HFFc6 (cell line): ENCODE measurements at regions not wholly inside any gene's neighbourhood (a gene's known extent, or its start where the extent isn't known, plus 50 kb on each side); places are given as distances from the start of the nearest gene placed in this dataset.

Source experiments
- DNase-seq: peaks from one replicate; pipeline ENCODE4 v3.0.0-alpha.2; 2018
- H3K27ac Mint-ChIP-seq: 2 replicates; pipeline ENCODE4 v1.8.0; 2020; ENCODE audit warnings: mild to moderate bottlenecking, mixed read lengths
- H3K27me3 Mint-ChIP-seq: 2 replicates; pipeline ENCODE4 v1.8.0; 2021; ENCODE audit warnings: mild to moderate bottlenecking, moderate library complexity, mixed read lengths; ENCODE audit not compliant: insufficient read depth
- H3K36me3 Mint-ChIP-seq: 2 replicates; pipeline ENCODE4 v1.8.0; 2021; ENCODE audit warnings: low read depth, mixed read lengths
- H3K4me1 Mint-ChIP-seq: 2 replicates; pipeline ENCODE4 v1.8.0; 2020; ENCODE audit warnings: low read depth, mixed read lengths
- H3K4me3 Mint-ChIP-seq: 2 replicates; pipeline ENCODE4 v1.8.0; 2020; ENCODE audit warnings: mild to moderate bottlenecking, moderate library complexity, mixed read lengths
- H3K9me3 Mint-ChIP-seq: 2 replicates; pipeline ENCODE4 v1.8.0; 2020; ENCODE audit warnings: mild to moderate bottlenecking, mixed read lengths
- TF ChIP-seq, protein P1 (sequence below): fragments of 200-600 bp; sonication (generic); IDR thresholded peaks from 2 replicates; pipeline ENCODE4 v1.5.0; 2021; ENCODE audit warnings: antibody characterized with exemption, mild to moderate bottlenecking

DNA sequence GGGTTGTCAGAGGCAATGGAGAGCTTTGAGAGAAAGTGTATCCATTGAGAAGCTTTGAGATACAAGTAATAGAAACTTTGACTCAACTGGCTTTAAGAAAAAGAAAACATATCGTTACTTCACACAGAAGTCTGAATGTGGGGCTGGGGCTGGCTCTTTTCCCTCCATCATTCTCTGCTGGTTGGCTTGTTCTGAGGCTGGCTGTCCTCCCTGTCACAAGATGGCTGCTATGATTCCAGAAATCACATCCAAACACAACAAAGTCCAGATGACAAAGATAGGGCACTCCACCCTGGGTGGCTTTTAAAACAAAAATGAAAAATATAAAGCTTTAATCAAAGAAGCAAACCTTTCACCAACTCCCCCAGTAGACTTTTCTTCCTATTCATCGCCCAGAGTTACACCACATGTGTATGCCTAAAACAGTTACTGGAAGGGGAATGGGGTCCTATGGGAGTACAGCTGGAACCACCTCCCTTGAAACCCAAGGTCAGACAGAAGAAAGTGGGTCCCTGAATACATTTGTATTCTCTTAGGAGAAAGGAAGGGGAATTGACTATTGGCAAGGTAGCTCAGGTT is 284.3 kb downstream of the GAS1 start:
- Mint-ChIP-seq H3K27me3 (peaks cover 3% of the 10 kb centered on the region), H3K36me3 (no peaks in the 10 kb centered on the region), H3K27ac (no peak overlapping the region), H3K4me3 (no peak overlapping the region), H3K9me3 (no peaks in the 10 kb centered on the region), H3K4me1 (peaks cover 20% of the 10 kb centered on the region)
- no peak for DNase-seq
- TF ChIP-seq, protein P1, sequence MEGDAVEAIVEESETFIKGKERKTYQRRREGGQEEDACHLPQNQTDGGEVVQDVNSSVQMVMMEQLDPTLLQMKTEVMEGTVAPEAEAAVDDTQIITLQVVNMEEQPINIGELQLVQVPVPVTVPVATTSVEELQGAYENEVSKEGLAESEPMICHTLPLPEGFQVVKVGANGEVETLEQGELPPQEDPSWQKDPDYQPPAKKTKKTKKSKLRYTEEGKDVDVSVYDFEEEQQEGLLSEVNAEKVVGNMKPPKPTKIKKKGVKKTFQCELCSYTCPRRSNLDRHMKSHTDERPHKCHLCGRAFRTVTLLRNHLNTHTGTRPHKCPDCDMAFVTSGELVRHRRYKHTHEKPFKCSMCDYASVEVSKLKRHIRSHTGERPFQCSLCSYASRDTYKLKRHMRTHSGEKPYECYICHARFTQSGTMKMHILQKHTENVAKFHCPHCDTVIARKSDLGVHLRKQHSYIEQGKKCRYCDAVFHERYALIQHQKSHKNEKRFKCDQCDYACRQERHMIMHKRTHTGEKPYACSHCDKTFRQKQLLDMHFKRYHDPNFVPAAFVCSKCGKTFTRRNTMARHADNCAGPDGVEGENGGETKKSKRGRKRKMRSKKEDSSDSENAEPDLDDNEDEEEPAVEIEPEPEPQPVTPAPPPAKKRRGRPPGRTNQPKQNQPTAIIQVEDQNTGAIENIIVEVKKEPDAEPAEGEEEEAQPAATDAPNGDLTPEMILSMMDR = no peak

DNA sequence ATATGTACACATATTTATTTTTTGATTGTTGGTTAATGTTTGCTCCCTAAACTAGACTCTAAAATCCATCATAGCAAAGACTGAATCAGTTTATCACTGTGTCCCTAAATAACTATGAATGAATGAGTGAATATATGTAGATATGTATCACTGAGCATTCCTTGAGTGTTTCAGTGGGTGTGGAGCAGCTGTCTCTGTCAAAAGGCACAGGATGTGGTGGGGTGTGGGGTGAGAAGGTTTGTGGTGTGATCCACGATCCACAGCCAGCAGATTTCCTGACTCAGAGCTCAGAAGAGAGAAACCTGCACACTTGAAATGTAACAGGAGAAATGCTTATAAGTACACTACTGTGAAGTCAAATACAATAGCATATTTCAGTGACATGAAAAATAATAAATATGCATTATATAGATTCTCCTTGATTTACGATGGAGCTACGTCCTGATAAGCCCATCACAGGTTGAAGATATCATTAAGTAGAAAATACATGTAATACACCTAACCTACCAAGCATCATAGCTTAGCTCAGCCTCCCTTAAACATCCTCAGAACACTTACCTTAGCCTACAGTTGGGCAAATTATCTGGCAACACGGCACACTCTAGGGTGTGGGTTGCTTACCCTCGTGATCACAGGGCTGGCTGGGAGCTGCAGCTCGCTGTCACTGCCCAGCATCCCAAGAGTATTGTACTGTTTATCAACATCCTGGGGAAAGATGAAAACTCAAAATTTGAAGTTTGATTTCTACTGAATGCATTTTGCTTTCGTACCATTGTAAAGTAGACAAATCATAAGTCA is 287.0 kb downstream of the GAS1 start:
- H3K4me1 Mint-ChIP-seq = peaks cover 16% of the 10 kb centered on the region
- H3K36me3 Mint-ChIP-seq = no peaks in the 10 kb centered on the region
- H3K9me3 Mint-ChIP-seq = no peaks in the 10 kb centered on the region
- peak; percentile 81 for DNase-seq
- TF ChIP-seq, protein P1 = no peak
- H3K27ac Mint-ChIP-seq = peak overlapping the region; percentile 54; the same call in 1 of the 2 replicates
- H3K4me3 Mint-ChIP-seq = no peak overlapping the region
- H3K27me3 Mint-ChIP-seq = peaks cover 2% of the 10 kb centered on the region; the same call in 1 of the 2 replicates

DNA sequence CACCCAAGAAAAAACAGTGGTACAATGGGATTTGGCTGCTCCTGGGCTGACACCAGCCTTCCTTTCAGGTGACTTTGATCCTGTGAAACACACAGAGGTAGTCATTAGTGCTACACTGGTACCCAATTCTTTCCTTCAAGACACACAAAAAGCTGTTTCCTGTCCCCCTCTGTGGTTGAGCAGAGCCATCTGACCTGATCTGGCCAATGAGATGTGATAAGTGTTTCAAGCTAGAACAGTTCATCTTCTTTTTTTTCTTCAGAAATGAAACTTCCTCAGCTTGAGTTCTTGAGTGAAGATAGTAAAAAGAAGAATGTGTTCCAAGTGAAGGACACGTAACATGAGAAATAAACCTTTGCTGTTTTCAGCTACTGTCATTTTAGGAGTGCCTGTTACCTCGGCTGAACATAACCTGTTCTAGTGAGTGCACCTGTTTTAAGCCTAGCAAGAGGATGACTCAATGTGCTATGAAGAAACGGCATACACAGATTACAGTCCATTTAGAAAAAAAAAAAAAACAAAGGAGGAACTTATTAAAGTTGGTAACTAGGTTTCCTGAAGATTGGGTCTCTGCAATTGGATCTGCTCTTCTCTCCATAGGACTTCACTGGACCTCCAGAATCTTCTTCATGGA is 287.8 kb downstream of the GAS1 start:
- H3K4me3 Mint-ChIP-seq = no peak overlapping the region
- TF ChIP-seq, protein P1 = no peak
- peak overlapping the region; percentile 17; the same call in 1 of the 2 replicates for H3K27ac Mint-ChIP-seq
- H3K36me3 Mint-ChIP-seq = no peaks in the 10 kb centered on the region
- no peak for DNase-seq
- no peaks in the 10 kb centered on the region for H3K9me3 Mint-ChIP-seq
- H3K4me1 Mint-ChIP-seq = peaks cover 16% of the 10 kb centered on the region
- H3K27me3 Mint-ChIP-seq = no peaks in the 10 kb centered on the region; the same call in 1 of the 2 replicates

DNA sequence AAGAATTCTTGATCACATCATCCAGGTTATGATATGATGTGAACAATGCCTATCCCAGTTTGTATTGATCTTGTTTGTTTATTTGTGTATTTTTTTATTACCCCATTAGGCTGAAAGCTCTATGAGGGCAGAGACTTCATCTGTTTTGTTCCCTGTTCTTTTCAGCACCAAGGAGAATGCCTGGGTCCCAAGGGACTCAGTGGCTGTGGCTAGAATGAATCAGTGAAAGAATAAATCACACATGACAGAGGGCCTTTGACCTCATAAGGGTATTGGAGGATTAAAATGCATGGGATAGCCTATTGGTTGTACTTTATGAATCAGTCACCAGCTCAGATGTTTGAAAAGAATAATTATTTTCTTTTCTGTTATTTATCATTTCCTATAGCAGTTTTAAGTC is 292.2 kb downstream of the GAS1 start:
- Mint-ChIP-seq H3K27me3 (no peaks in the 10 kb centered on the region; the same call in none of the 2 replicates), H3K9me3 (no peaks in the 10 kb centered on the region), H3K27ac (no peak overlapping the region), H3K4me1 (peaks cover 9% of the 10 kb centered on the region), H3K36me3 (no peaks in the 10 kb centered on the region), H3K4me3 (no peak overlapping the region)
- TF ChIP-seq, protein P1 = no peak
- no peak for DNase-seq

DNA sequence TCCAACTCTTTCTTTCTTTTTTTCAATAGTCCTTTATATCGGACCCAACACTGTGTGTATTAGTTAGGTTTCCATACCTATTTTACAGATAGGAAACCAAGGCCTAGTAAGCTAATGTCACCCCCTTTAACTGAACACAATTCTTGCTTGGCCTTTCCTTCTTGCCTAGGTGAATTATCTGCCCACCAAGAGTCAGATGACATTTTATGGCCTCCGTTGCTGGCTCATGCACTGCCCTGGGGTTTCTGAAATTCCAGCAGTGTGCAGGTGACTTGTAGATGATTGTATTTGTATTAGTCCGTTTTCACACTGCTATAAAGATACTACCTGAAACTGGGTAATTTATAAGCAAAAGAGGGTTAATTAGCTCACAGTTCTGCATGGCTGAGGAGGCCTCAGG is 293.8 kb downstream of the GAS1 start:
- no peak overlapping the region for H3K4me3 Mint-ChIP-seq
- no peaks in the 10 kb centered on the region; the same call in none of the 2 replicates for H3K27me3 Mint-ChIP-seq
- no peaks in the 10 kb centered on the region for H3K4me1 Mint-ChIP-seq
- TF ChIP-seq, protein P1 = no peak
- H3K36me3 Mint-ChIP-seq = no peaks in the 10 kb centered on the region
- no peak for DNase-seq
- H3K9me3 Mint-ChIP-seq = no peaks in the 10 kb centered on the region
- H3K27ac Mint-ChIP-seq = no peak overlapping the region
